ENCODE measurements at regions not wholly inside any gene's neighbourhood (a gene's known extent, or its start where the extent isn't known, plus 50 kb on each side); places are given as distances from the start of the nearest gene placed in this dataset.

GRCh38 chr13:91165758-91166157 lies 181.7 kb upstream of the MIR17HG start (continued):
- no peak for TF ChIP-seq CTCF (conservative IDR thresholded peaks at IDR 0.05; ENCODE audit: low read depth in 2 of 2)
- no peak for TF ChIP-seq JUNB (IDR thresholded peaks at IDR 0.05; ENCODE audit: unreplicated experiment)
- TF ChIP-seq CREB1 (CRISPR knock-in tag; IDR thresholded peaks at IDR 0.05; ENCODE audit: low read depth), result no peak
- TF ChIP-seq ZNF331 (CRISPR knock-in tag; IDR thresholded peaks at IDR 0.05; ENCODE audit: low read depth), result no peak
- TF ChIP-seq EZH2phosphoT487 (IDR thresholded peaks at IDR 0.05; ENCODE audit: unreplicated experiment), result no peak

GRCh38 chr13:91166714-91167511 lies 180.6 kb upstream of the MIR17HG start:
- Mint-ChIP-seq H3K27me3 (ENCODE audit: insufficient read depth, low read depth, poor library complexity) (no peaks in the 10 kb centered on the region), H3K27ac (no peak overlapping the region), H3K9me3 (no peaks in the 10 kb centered on the region), H3K36me3 (ENCODE audit: low read depth) (no peaks in the 10 kb centered on the region), H3K4me3 (no peak overlapping the region), H3K4me1 (peaks cover 13% of the 10 kb centered on the region)
- Histone ChIP-seq H2AFZ (no peak overlapping the region), H3F3A (replicated peaks; ENCODE audit: low read depth) (no peaks in the 10 kb centered on the region), H3K36me3 (ENCODE audit: insufficient read depth) (no peaks in the 10 kb centered on the region), H4K20me1 (replicated peaks; ENCODE audit: insufficient read depth) (no peaks in the 10 kb centered on the region), H3K79me2 (replicated peaks; ENCODE audit: insufficient read depth) (no peaks in the 10 kb centered on the region), H3K9me2 (ENCODE audit: insufficient read depth) (0 out of 2 replicates have a peak, but pooled peaks cover 3% of the 10 kb centered on the region), H3K4me2 (no peak overlapping the region), H3K4me3 (no peak overlapping the region), H3K27ac (ENCODE audit: low read depth) (no peak overlapping the region), H3K4me1 (ENCODE audit: insufficient read depth) (0 out of 2 replicates have a peak, but pooled peaks cover 4% of the 10 kb centered on the region), H3K27me3 (ENCODE audit: insufficient read depth) (no peaks in the 10 kb centered on the region)
- DNase-seq (ENCODE audit: low spot score) (no peak), ATAC-seq (no peak)
- TF ChIP-seq POLR2AphosphoS5 (IDR thresholded peaks at IDR 0.05; ENCODE audit: low read depth), result no peak
- TF ChIP-seq ZNF114 (CRISPR knock-in tag; IDR thresholded peaks at IDR 0.05), result no peak
- no peak for TF ChIP-seq NANOG (IDR thresholded peaks at IDR 0.05; ENCODE audit: borderline replicate concordance)
- no peak for TF ChIP-seq CTCF (conservative IDR thresholded peaks at IDR 0.05; ENCODE audit: low read depth in 2 of 2)
- no peak for TF ChIP-seq CREB1 (CRISPR knock-in tag; IDR thresholded peaks at IDR 0.05; ENCODE audit: low read depth)
- no peak for TF ChIP-seq REST (IDR thresholded peaks at IDR 0.05; ENCODE audit: unreplicated experiment)
- TF ChIP-seq STAT1 (IDR thresholded peaks at IDR 0.05; ENCODE audit: unreplicated experiment), result no peak
- TF ChIP-seq ETS1 (IDR thresholded peaks at IDR 0.05), result no peak
- no peak for TF ChIP-seq ZNF331 (CRISPR knock-in tag; IDR thresholded peaks at IDR 0.05; ENCODE audit: low read depth)

Measured in GM23338 (cell line).